Osteocyte (in vitro differentiated cells): ENCODE measurements at regions not wholly inside any gene's neighbourhood (a gene's known extent, or its start where the extent isn't known, plus 50 kb on each side); places are given as distances from the start of the nearest gene placed in this dataset.
"Not testable (repeated sequence)": the region's sequence is repeated elsewhere in the genome, so short reads cannot be mapped to it uniquely, and the experiment has no call there.

Experiments
- DNase-seq: peaks from one replicate; pipeline ENCODE4 v3.0.0; 2021; ENCODE audit warnings: mixed read lengths; ENCODE audit not compliant: unreplicated experiment; ENCODE audit errors: extremely low spot score
- H3K27ac Mint-ChIP-seq: one replicate; pipeline ENCODE4 v1.8.0; 2021; ENCODE audit warnings: mild to moderate bottlenecking, mixed read lengths; ENCODE audit not compliant: unreplicated experiment
- H3K27me3 Mint-ChIP-seq: one replicate; pipeline ENCODE4 v1.8.0; 2021; ENCODE audit warnings: mixed read lengths; ENCODE audit not compliant: unreplicated experiment
- H3K36me3 Mint-ChIP-seq: one replicate; pipeline ENCODE4 v1.8.0; 2021; ENCODE audit warnings: mixed read lengths; ENCODE audit not compliant: unreplicated experiment
- H3K4me1 Mint-ChIP-seq: one replicate; pipeline ENCODE4 v1.8.0; 2021; ENCODE audit warnings: mixed read lengths; ENCODE audit not compliant: unreplicated experiment
- H3K4me3 Mint-ChIP-seq: one replicate; pipeline ENCODE4 v1.8.0; 2021; ENCODE audit warnings: mild to moderate bottlenecking, moderate library complexity, mixed read lengths; ENCODE audit not compliant: unreplicated experiment
- H3K9me3 Mint-ChIP-seq: one replicate; pipeline ENCODE4 v1.8.0; 2021; ENCODE audit warnings: mixed read lengths; ENCODE audit not compliant: unreplicated experiment
- CTCF ChIP-seq: fragments of 200-600 bp; sonication (generic); IDR thresholded peaks from 2 replicates; pipeline ENCODE4 v1.5.0; 2021; ENCODE audit warnings: antibody characterized with exemption, mild to moderate bottlenecking, moderate library complexity

DNA sequence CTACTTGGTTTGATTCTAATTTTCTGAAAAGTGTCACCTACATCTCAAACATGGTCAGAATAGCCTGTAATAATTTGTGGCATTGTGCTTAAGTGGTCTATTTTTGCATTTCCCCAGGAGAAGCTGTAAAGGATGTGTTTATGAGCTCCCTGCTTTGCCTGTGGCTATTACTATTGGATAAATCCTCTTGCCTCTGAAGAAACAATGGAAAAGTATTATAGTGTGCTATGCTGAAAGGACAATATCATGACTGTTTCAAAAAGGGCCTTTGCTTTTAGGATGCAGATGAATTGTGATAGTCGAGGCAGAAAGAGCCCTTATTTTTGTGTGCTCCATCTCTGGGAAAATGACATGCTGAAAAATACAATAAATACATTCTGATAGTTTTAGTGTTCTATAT lies 94.1 kb upstream of the ARMC3 start:
- Mint-ChIP-seq H3K4me3 (no peak overlapping the region), H3K9me3 (no peaks in the 10 kb centered on the region), H3K36me3 (no peaks in the 10 kb centered on the region), H3K27me3 (no peaks in the 10 kb centered on the region), H3K27ac (no peak overlapping the region), H3K4me1 (peaks cover 9% of the 10 kb centered on the region)
- no peak for DNase-seq
- TF ChIP-seq CTCF, result no peak

- TF ChIP-seq CTCF, result no peak
- H3K36me3 Mint-ChIP-seq, result no peaks in the 10 kb centered on the region
- H3K4me1 Mint-ChIP-seq, result peaks cover 13% of the 10 kb centered on the region
- no peak overlapping the region for H3K27ac Mint-ChIP-seq
- H3K27me3 Mint-ChIP-seq, result no peaks in the 10 kb centered on the region
- no peak overlapping the region for H3K4me3 Mint-ChIP-seq
- no peaks in the 10 kb centered on the region for H3K9me3 Mint-ChIP-seq
- DNase-seq, result no peak
Measured at GRCh38 chr10:22833353-22833752, 94.5 kb upstream of the ARMC3 start.

- Mint-ChIP-seq H3K36me3 (no peaks in the 10 kb centered on the region), H3K4me1 (peaks cover 14% of the 10 kb centered on the region), H3K27ac (no peak overlapping the region), H3K9me3 (no peaks in the 10 kb centered on the region), H3K4me3 (no peak overlapping the region), H3K27me3 (no peaks in the 10 kb centered on the region)
- no peak for DNase-seq
- no peak for TF ChIP-seq CTCF
Measured at GRCh38 chr10:22832851-22833250, 95.0 kb upstream of the ARMC3 start.

DNA sequence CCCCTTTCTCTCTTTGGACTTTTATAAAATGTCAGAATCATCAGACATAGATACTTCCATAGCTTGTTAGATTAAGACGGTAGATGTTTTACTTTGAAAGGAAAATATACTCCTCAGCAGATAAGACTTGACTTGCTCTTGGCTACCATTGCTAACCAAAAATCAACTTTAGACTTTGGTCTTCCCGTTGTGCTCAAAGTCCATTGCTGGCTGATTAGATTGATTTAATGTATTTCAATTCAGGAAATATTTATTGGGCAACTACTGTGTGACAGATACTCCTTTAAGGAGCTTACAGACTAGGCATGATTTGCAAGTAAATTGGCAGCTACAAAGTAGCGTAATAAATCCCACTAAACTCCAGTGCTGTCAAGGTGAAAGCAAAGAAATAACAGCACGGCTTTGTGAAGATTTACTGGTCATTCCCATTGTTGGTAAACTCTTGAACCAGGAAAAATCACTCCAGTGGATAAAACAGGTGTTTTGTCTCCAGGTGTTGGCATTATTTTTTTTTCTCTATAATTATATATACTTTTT lies 95.7 kb upstream of the ARMC3 start:
- Mint-ChIP-seq H3K36me3 (no peaks in the 10 kb centered on the region), H3K27ac (no peak overlapping the region), H3K27me3 (no peaks in the 10 kb centered on the region), H3K4me3 (no peak overlapping the region), H3K4me1 (peaks cover 14% of the 10 kb centered on the region), H3K9me3 (no peaks in the 10 kb centered on the region)
- DNase-seq, result no peak
- no peak for TF ChIP-seq CTCF

DNA sequence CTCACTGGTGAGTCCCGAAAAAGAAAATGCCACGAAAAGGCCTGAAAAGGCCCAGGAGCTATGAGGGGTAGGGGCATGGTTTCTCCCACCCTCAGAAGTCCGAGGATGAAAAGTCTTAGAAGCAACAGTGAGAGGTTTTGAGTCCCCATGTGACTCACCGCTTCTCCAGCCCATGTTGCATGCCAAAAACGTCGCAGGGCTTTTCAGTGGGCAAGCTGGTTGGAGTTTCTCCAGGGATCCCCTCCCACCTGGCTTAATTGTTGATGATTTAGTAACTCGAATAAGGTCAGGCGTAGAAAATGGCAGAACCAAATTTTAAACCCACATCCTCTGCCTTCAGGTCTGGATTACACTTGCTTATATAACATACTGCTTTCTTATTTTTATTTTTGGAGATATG lies 96.3 kb upstream of the ARMC3 start:
- no peak overlapping the region for H3K4me3 Mint-ChIP-seq
- H3K27me3 Mint-ChIP-seq, result no peaks in the 10 kb centered on the region
- H3K36me3 Mint-ChIP-seq, result no peaks in the 10 kb centered on the region
- peaks cover 14% of the 10 kb centered on the region for H3K4me1 Mint-ChIP-seq
- H3K27ac Mint-ChIP-seq, result no peak overlapping the region
- TF ChIP-seq CTCF, result no peak
- no peak for DNase-seq
- H3K9me3 Mint-ChIP-seq, result no peaks in the 10 kb centered on the region

DNA sequence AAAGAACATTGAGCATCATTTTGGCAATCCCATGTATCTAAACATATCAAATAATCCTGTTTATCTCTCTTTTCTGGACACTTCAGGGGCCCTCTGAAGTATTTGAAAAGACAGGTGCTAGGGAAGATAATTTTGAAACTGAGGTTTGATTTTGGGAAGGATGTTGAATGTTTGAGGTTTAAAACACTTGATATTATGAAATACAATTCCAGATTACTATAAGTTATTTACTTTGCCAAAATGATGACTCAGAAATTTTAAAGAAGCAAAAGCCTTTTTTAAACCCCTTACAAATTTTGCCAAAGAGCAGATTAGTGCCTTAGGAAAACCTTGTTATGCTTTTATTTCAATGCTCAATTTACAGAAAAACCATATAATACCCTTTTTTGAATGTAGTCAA lies 99.1 kb upstream of the ARMC3 start:
- DNase-seq, H3K27ac Mint-ChIP-seq: not testable (repeated sequence)

More for the DNA sequence above, 99.1 kb upstream of the ARMC3 start:
- not testable (repeated sequence) for H3K36me3 Mint-ChIP-seq, H3K27me3 Mint-ChIP-seq, H3K4me3 Mint-ChIP-seq, H3K9me3 Mint-ChIP-seq
- peaks cover 19% of the 10 kb centered on the region for H3K4me1 Mint-ChIP-seq
